MM.1S (cell line): ENCODE measurements at regions not wholly inside any gene's neighbourhood (a gene's known extent, or its start where the extent isn't known, plus 50 kb on each side); places are given as distances from the start of the nearest gene placed in this dataset.

Experiments
- DNase-seq: peaks from one replicate; pipeline ENCODE4 v3.0.0-alpha.2; 2015
- H2AFZ ChIP-seq: fragments of 300-600 bp; sonication (generic); 2 replicates; pipeline ENCODE4 v1.6.0; 2016; ENCODE audit warnings: antibody characterized with exemption, low read length
- H3F3A ChIP-seq: fragments of 300-600 bp; sonication (generic); 2 replicates; pipeline ENCODE4 v1.6.1; 2016; ENCODE audit warnings: mild to moderate bottlenecking, antibody characterized with exemption, low read length, moderate library complexity, mixed read lengths; ENCODE audit not compliant: insufficient read depth
- H3K27ac ChIP-seq: fragments of 300-600 bp; sonication (generic); 2 replicates; pipeline ENCODE4 v1.5.1; 2016; ENCODE audit warnings: mild to moderate bottlenecking, low read length
- H3K27me3 ChIP-seq: fragments of 300-600 bp; sonication (generic); replicated peaks from 2 replicates; pipeline ENCODE4 v1.6.0; 2016; ENCODE audit warnings: low read length; ENCODE audit not compliant: insufficient read depth
- H3K36me3 ChIP-seq: fragments of 300-600 bp; sonication (generic); replicated peaks from 2 replicates; pipeline ENCODE4 v1.6.1; 2016; ENCODE audit warnings: mild to moderate bottlenecking, low read length, mixed read lengths; ENCODE audit not compliant: insufficient read depth
- H3K4me1 ChIP-seq: fragments of 300-600 bp; sonication (generic); 2 replicates; pipeline ENCODE4 v1.6.1; 2016; ENCODE audit warnings: low read length, mixed read lengths
- H3K4me2 ChIP-seq: fragments of 300-600 bp; sonication (generic); 2 replicates; pipeline ENCODE4 v1.6.0; 2016; ENCODE audit warnings: low read depth, low read length
- H3K4me3 ChIP-seq: fragments of 300-600 bp; sonication (generic); 2 replicates; pipeline ENCODE4 v1.5.1; 2016; ENCODE audit warnings: low read length, mixed read lengths
- H3K79me2 ChIP-seq: fragments of 300-600 bp; sonication (generic); 2 replicates; pipeline ENCODE4 v1.6.1; 2016; ENCODE audit warnings: mixed run types, low read length, mixed read lengths
- H3K9ac ChIP-seq: fragments of 300-600 bp; sonication (generic); 2 replicates; pipeline ENCODE4 v1.6.1; 2016; ENCODE audit warnings: low read length, mixed read lengths
- H3K9me2 ChIP-seq: fragments of 300-600 bp; sonication (generic); replicated peaks from 2 replicates; pipeline ENCODE4 v1.6.1; 2016; ENCODE audit warnings: mild to moderate bottlenecking, low read length, mixed read lengths; ENCODE audit not compliant: insufficient read depth
- H3K9me3 ChIP-seq: fragments of 300-600 bp; sonication (generic); replicated peaks from 2 replicates; pipeline ENCODE4 v1.6.1; 2016; ENCODE audit warnings: mild to moderate bottlenecking, low read length, mixed read lengths; ENCODE audit not compliant: insufficient read depth
- H4K20me1 ChIP-seq: fragments of 300-600 bp; sonication (generic); 2 replicates; pipeline ENCODE4 v1.6.1; 2016; ENCODE audit warnings: mild to moderate bottlenecking, low read length, moderate library complexity, mixed read lengths; ENCODE audit not compliant: insufficient read depth
- CTCF ChIP-seq: fragments of 300-600 bp; sonication (generic); IDR thresholded peaks from 2 replicates; pipeline ENCODE4 v1.5.1; 2016; ENCODE audit warnings: antibody characterized with exemption, low read length, mixed read lengths
- EZH2 ChIP-seq: fragments of 300-600 bp; sonication (generic); optimal IDR thresholded peaks from 2 replicates; pipeline ENCODE3; 2017; ENCODE audit warnings: low read depth, mild to moderate bottlenecking, antibody characterized with exemption, low read length, mixed read lengths
- EZH2phosphoT487 ChIP-seq: fragments of 300-600 bp; sonication (generic); IDR thresholded peaks from 2 replicates; pipeline ENCODE4 v1.6.1; 2018; ENCODE audit warnings: antibody characterized with exemption, low read length

DNA sequence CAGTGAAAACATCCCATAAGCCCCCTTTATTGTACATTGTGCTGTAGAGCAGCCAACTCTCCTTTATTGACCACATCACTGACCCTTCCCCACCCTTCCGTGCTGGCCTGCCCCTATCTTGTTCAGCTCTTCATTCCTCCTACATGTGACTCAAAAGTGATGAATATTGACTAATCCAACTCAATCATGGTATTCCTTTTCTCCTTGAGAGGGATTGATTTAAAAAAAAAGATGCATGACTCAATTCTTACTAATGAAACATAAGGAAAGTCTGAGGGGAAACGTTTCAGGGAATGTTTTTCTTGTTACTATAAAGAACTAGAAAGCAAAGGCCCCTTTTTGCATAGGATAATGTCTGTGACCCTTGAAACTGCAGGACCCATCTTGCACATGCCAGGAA, 125.2 kb upstream of the SOX9 start:
- H3K4me2 ChIP-seq, result no peak overlapping the region
- H3K79me2 ChIP-seq, result no peaks in the 10 kb centered on the region
- TF ChIP-seq EZH2phosphoT487 (no peak), EZH2 (no peak), CTCF (no peak)
- H3K9me3 ChIP-seq, result no peaks in the 10 kb centered on the region
- DNase-seq, result no peak
- no peaks in the 10 kb centered on the region for H3K4me1 ChIP-seq
- no peak overlapping the region for H2AFZ ChIP-seq
- H3F3A ChIP-seq, result no peaks in the 10 kb centered on the region
- no peaks in the 10 kb centered on the region for H3K27me3 ChIP-seq
- no peak overlapping the region for H3K4me3 ChIP-seq
- no peak overlapping the region for H3K27ac ChIP-seq
- H3K9me2 ChIP-seq, result no peaks in the 10 kb centered on the region
- H4K20me1 ChIP-seq, result no peaks in the 10 kb centered on the region
- no peaks in the 10 kb centered on the region for H3K36me3 ChIP-seq
- no peak overlapping the region for H3K9ac ChIP-seq

DNA sequence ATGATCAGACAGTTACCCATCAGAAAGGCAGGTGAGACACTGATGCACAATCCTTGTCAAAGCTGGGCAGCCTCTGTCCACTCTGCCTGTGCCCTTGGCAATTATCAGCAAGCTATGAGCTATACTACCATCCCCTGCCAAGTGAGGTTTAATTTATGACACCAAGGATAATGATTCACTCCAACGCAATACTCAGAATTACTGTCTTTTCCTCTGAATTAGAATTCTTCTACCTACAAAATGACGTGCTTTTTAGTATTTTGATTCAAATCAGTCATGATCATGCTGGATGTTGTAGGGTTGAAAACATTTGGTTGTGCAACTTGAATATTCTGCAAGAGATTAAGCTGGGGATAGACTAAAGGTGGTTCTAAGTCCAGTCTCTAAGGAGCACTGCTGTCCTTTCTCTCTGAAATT, 116.8 kb upstream of the SOX9 start:
- no peaks in the 10 kb centered on the region for H3K9me3 ChIP-seq
- H3F3A ChIP-seq, result no peaks in the 10 kb centered on the region
- H3K4me3 ChIP-seq, result no peak overlapping the region

GRCh38 chr17:72004611-72005331, 116.0 kb upstream of the SOX9 start:
- Histone ChIP-seq H3K4me3 (no peak overlapping the region), H3K27ac (no peak overlapping the region), H3K79me2 (no peaks in the 10 kb centered on the region), H3K4me1 (no peaks in the 10 kb centered on the region), H3F3A (no peaks in the 10 kb centered on the region), H3K4me2 (no peak overlapping the region), H2AFZ (no peak overlapping the region), H3K9ac (no peak overlapping the region), H4K20me1 (no peaks in the 10 kb centered on the region), H3K9me3 (no peaks in the 10 kb centered on the region), H3K9me2 (no peaks in the 10 kb centered on the region), H3K36me3 (no peaks in the 10 kb centered on the region), H3K27me3 (no peaks in the 10 kb centered on the region)
- TF ChIP-seq EZH2phosphoT487 (no peak), CTCF (no peak), EZH2 (no peak)
- DNase-seq, result no peak

More for the DNA sequence above, 116.8 kb upstream of the SOX9 start:
- Histone ChIP-seq H4K20me1 (no peaks in the 10 kb centered on the region), H3K9ac (no peak overlapping the region), H3K36me3 (no peaks in the 10 kb centered on the region), H3K27me3 (no peaks in the 10 kb centered on the region), H3K4me1 (no peaks in the 10 kb centered on the region), H3K79me2 (no peaks in the 10 kb centered on the region), H2AFZ (no peak overlapping the region), H3K4me2 (no peak overlapping the region), H3K27ac (no peak overlapping the region), H3K9me2 (no peaks in the 10 kb centered on the region)
- DNase-seq, result no peak
- TF ChIP-seq CTCF (no peak), EZH2phosphoT487 (no peak)
